ENCODE measurements at regions not wholly inside any gene's neighbourhood (a gene's known extent, or its start where the extent isn't known, plus 50 kb on each side); places are given as distances from the start of the nearest gene placed in this dataset.

DNA sequence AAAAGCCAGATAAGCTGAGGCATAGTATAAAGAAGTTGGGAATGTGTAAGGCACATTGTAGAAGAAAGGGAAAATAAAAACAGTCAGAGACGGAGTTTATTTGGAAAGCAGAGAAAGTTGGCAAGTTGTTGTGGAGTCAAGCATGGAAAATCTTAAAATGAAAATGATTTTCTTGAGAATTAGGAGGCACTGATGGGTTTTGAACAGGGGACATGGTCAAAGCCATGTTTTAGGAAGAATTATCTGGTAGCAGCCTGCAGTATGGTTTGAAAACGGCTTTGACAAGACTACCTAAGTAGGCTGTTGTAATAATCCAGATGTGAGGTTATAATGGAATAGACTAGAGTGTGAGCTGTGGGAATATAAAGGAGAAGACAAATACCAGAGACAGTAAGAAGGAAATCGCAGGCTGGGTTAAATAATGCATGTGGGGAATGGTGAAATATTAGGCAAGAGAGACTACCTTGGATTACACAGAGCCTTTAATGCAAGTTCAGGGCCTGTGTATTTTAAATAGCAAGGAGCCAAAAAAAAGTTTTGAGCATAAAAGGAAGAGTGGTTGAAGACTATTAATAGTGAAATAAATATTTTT, 130.4 kb upstream of the MEOX2 start:
- TF ChIP-seq SUZ12 (IDR thresholded peaks at IDR 0.05), result no peak
- TF ChIP-seq FOXM1 (IDR thresholded peaks at IDR 0.05; ENCODE audit: borderline replicate concordance), result no peak
- TF ChIP-seq NFRKB (IDR thresholded peaks at IDR 0.05), result no peak
- TF ChIP-seq BHLHE40 (IDR thresholded peaks at IDR 0.05; ENCODE audit: borderline replicate concordance), result no peak
- no peak for TF ChIP-seq TARDBP (IDR thresholded peaks at IDR 0.05)
- TF ChIP-seq, protein P1, sequence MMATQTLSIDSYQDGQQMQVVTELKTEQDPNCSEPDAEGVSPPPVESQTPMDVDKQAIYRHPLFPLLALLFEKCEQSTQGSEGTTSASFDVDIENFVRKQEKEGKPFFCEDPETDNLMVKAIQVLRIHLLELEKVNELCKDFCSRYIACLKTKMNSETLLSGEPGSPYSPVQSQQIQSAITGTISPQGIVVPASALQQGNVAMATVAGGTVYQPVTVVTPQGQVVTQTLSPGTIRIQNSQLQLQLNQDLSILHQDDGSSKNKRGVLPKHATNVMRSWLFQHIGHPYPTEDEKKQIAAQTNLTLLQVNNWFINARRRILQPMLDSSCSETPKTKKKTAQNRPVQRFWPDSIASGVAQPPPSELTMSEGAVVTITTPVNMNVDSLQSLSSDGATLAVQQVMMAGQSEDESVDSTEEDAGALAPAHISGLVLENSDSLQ (IDR thresholded peaks at IDR 0.05), result no peak
